ENCODE measurements at regions not wholly inside any gene's neighbourhood (a gene's known extent, or its start where the extent isn't known, plus 50 kb on each side); places are given as distances from the start of the nearest gene placed in this dataset.
"Not testable (repeated sequence)": the region's sequence is repeated elsewhere in the genome, so short reads cannot be mapped to it uniquely, and the experiment has no call there.

- no peak overlapping the region for H3K56ac ChIP-seq (ENCODE audit: low read length)
- no peak overlapping the region for H2AK5ac ChIP-seq (ENCODE audit: low read length)
- H3K36me3 ChIP-seq (ENCODE audit: control insufficient read depth, insufficient read depth, low read length): no peaks in the 10 kb centered on the region
- WGBS (ENCODE audit: extremely low coverage, insufficient coverage, low lambda C conversion rate): no CpG with 5 or more reads among the region's 2 CpGs
- no peak overlapping the region for H4K8ac ChIP-seq (ENCODE audit: low read depth, low read length)
- H3K4me1 ChIP-seq (ENCODE audit: control insufficient read depth, low read depth, low read length): no peaks in the 10 kb centered on the region
- H2BK15ac ChIP-seq (replicated peaks; ENCODE audit: low read depth): no peak overlapping the region
- no peak overlapping the region for H3K4me3 ChIP-seq (ENCODE audit: low read length)
- H3K18ac ChIP-seq (ENCODE audit: low read length): no peak overlapping the region
- no peaks in the 10 kb centered on the region for H3K27me3 ChIP-seq (ENCODE audit: insufficient read depth, low read length, poor library complexity)
- no peak overlapping the region for H2BK5ac ChIP-seq (ENCODE audit: low read length)
- H3K79me1 ChIP-seq (ENCODE audit: low read length): no peaks in the 10 kb centered on the region
- no peak overlapping the region for H3K23ac ChIP-seq (ENCODE audit: low read length)
- no peak for DNase-seq
- H2BK120ac ChIP-seq (ENCODE audit: low read depth, low read length): no peak overlapping the region
- H3K4me2 ChIP-seq (ENCODE audit: low read length): no peak overlapping the region
- H3K27ac ChIP-seq (ENCODE audit: low read depth, low read length): no peak overlapping the region
- H4K5ac ChIP-seq (ENCODE audit: low read length): no peak overlapping the region
- no peaks in the 10 kb centered on the region for H3K79me2 ChIP-seq (ENCODE audit: control insufficient read depth, insufficient read depth, low read length)
- H3K4ac ChIP-seq (ENCODE audit: low read depth, low read length): no peak overlapping the region
- H3K9ac ChIP-seq (ENCODE audit: low read length): no peak overlapping the region
Observed at GRCh38 chr5:101647861-101648260, 648.2 kb downstream of the SLCO4C1 start.

DNA sequence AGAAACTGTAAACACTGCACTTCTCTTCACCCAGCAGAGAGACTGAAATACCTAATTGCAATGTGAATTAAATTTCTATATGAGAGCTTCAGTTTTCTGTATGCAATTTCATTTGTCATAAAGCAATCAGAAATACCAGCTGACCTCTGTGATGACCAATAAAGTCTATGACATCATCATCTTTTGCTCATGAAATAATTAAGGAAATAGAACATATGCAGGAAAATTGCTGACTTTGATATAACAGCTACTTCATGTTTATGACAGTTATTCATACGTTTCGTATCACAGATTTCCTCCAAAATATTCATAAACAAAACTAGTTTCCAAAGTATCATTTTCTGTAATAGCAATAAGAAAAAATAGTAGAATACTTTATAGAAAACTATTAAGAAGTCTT, 652.3 kb downstream of the SLCO4C1 start:
- Histone ChIP-seq H3K56ac (ENCODE audit: low read length) (no peak overlapping the region), H3K23ac (ENCODE audit: low read length) (no peak overlapping the region), H3K9ac (ENCODE audit: low read length) (no peak overlapping the region), H3K18ac (ENCODE audit: low read length) (no peak overlapping the region), H3K79me2 (ENCODE audit: control insufficient read depth, insufficient read depth, low read length) (no peaks in the 10 kb centered on the region), H3K4me1 (ENCODE audit: control insufficient read depth, low read depth, low read length) (no peaks in the 10 kb centered on the region), H3K27me3 (ENCODE audit: insufficient read depth, low read length, poor library complexity) (no peaks in the 10 kb centered on the region), H3K27ac (ENCODE audit: low read depth, low read length) (no peak overlapping the region), H4K5ac (ENCODE audit: low read length) (no peak overlapping the region), H4K8ac (ENCODE audit: low read depth, low read length) (no peak overlapping the region), H2BK15ac (replicated peaks; ENCODE audit: low read depth) (no peak overlapping the region), H2BK120ac (ENCODE audit: low read depth, low read length) (no peak overlapping the region), H3K4me2 (ENCODE audit: low read length) (no peak overlapping the region), H3K4ac (ENCODE audit: low read depth, low read length) (no peak overlapping the region), H3K79me1 (ENCODE audit: low read length) (no peaks in the 10 kb centered on the region), H2AK5ac (ENCODE audit: low read length) (no peak overlapping the region), H2BK5ac (ENCODE audit: low read length) (no peak overlapping the region), H3K36me3 (ENCODE audit: control insufficient read depth, insufficient read depth, low read length) (no peaks in the 10 kb centered on the region), H3K4me3 (ENCODE audit: low read length) (no peak overlapping the region)
- no peak for DNase-seq
- no CpG with 5 or more reads among the region's 2 CpGs for WGBS (ENCODE audit: extremely low coverage, insufficient coverage, low lambda C conversion rate)

DNA sequence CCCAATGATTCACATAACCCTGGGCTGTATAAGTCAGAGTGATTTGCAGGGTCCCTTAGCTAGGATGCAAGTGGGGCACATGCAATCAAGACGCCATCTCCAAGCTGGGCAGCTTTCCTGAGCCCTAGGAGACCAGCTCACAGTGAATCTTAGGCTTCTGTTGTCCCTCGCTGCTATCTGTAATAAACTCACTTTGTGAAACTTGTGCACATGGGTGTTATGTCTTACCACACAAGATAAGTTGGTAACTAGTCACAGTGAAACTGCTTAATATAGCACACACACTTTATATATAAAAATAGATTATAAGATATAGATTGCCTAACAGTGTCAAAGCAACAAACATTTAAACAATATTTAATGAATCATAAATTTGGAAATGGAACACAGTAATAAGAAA, 658.5 kb downstream of the SLCO4C1 start:
- Histone ChIP-seq H3K56ac (ENCODE audit: low read length) (no peak overlapping the region), H3K23ac (ENCODE audit: low read length) (no peak overlapping the region), H4K5ac (ENCODE audit: low read length) (no peak overlapping the region), H3K18ac (ENCODE audit: low read length) (no peak overlapping the region), H3K27me3 (ENCODE audit: insufficient read depth, low read length, poor library complexity) (no peaks in the 10 kb centered on the region), H2AK5ac (ENCODE audit: low read length) (no peak overlapping the region), H3K9ac (ENCODE audit: low read length) (no peak overlapping the region), H3K27ac (ENCODE audit: low read depth, low read length) (no peak overlapping the region), H3K36me3 (ENCODE audit: control insufficient read depth, insufficient read depth, low read length) (no peaks in the 10 kb centered on the region), H3K4me2 (ENCODE audit: low read length) (no peak overlapping the region), H4K8ac (ENCODE audit: low read depth, low read length) (no peak overlapping the region), H2BK5ac (ENCODE audit: low read length) (no peak overlapping the region), H3K79me1 (ENCODE audit: low read length) (no peaks in the 10 kb centered on the region), H2BK15ac (replicated peaks; ENCODE audit: low read depth) (no peak overlapping the region), H3K4ac (ENCODE audit: low read depth, low read length) (no peak overlapping the region), H3K4me3 (ENCODE audit: low read length) (no peak overlapping the region), H3K79me2 (ENCODE audit: control insufficient read depth, insufficient read depth, low read length) (no peaks in the 10 kb centered on the region), H2BK120ac (ENCODE audit: low read depth, low read length) (no peak overlapping the region), H3K4me1 (ENCODE audit: control insufficient read depth, low read depth, low read length) (no peaks in the 10 kb centered on the region)
- no peak for DNase-seq
- no CpG with 5 or more reads among the region's 2 CpGs for WGBS (ENCODE audit: extremely low coverage, insufficient coverage, low lambda C conversion rate)

DNA sequence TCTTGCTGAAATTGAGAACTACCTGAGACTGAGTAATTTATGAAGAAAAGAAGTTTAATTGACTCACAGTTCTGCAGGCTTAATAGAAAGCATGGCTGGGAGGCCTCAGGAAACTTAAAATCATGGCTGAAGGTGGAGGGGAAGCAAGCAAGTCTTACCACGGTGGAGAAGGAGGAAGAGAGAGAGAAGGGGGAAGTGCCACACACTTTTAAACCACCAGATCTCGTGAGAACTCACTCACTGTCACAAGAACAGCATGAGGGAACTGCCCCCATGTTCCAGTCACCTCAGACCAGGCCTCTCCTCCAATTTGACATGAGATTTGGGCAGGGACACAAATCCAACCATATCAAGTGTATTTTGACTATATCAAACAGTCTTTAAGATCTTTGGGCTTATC, 668.3 kb downstream of the SLCO4C1 start:
- not testable (repeated sequence) for H3K36me3 ChIP-seq (ENCODE audit: control insufficient read depth, insufficient read depth, low read length); H2BK120ac ChIP-seq (ENCODE audit: low read depth, low read length); H3K56ac ChIP-seq (ENCODE audit: low read length); H3K4me1 ChIP-seq (ENCODE audit: control insufficient read depth, low read depth, low read length); DNase-seq; H2BK5ac ChIP-seq (ENCODE audit: low read length); H4K8ac ChIP-seq (ENCODE audit: low read depth, low read length); H3K79me2 ChIP-seq (ENCODE audit: control insufficient read depth, insufficient read depth, low read length); H3K23ac ChIP-seq (ENCODE audit: low read length); H3K79me1 ChIP-seq (ENCODE audit: low read length); H3K4me2 ChIP-seq (ENCODE audit: low read length); H2BK15ac ChIP-seq (replicated peaks; ENCODE audit: low read depth); H3K4ac ChIP-seq (ENCODE audit: low read depth, low read length); H3K27ac ChIP-seq (ENCODE audit: low read depth, low read length); H4K5ac ChIP-seq (ENCODE audit: low read length); H3K4me3 ChIP-seq (ENCODE audit: low read length); H2AK5ac ChIP-seq (ENCODE audit: low read length); H3K27me3 ChIP-seq (ENCODE audit: insufficient read depth, low read length, poor library complexity); H3K18ac ChIP-seq (ENCODE audit: low read length); H3K9ac ChIP-seq (ENCODE audit: low read length)
- WGBS (ENCODE audit: extremely low coverage, insufficient coverage, low lambda C conversion rate): no CpG with 5 or more reads among the region's 2 CpGs

GRCh38 chr5:101626572-101626971, 669.5 kb downstream of the SLCO4C1 start:
- Histone ChIP-seq H3K9ac (ENCODE audit: low read length) (no peak overlapping the region), H3K4ac (ENCODE audit: low read depth, low read length) (no peak overlapping the region), H3K4me3 (ENCODE audit: low read length) (no peak overlapping the region), H4K8ac (ENCODE audit: low read depth, low read length) (no peak overlapping the region), H4K5ac (ENCODE audit: low read length) (no peak overlapping the region), H2BK15ac (replicated peaks; ENCODE audit: low read depth) (no peak overlapping the region), H3K18ac (ENCODE audit: low read length) (no peak overlapping the region), H3K4me1 (ENCODE audit: control insufficient read depth, low read depth, low read length) (no peaks in the 10 kb centered on the region), H2BK5ac (ENCODE audit: low read length) (no peak overlapping the region), H3K79me1 (ENCODE audit: low read length) (no peaks in the 10 kb centered on the region), H3K27me3 (ENCODE audit: insufficient read depth, low read length, poor library complexity) (no peaks in the 10 kb centered on the region), H3K27ac (ENCODE audit: low read depth, low read length) (no peak overlapping the region), H3K4me2 (ENCODE audit: low read length) (no peak overlapping the region), H3K36me3 (ENCODE audit: control insufficient read depth, insufficient read depth, low read length) (no peaks in the 10 kb centered on the region), H2BK120ac (ENCODE audit: low read depth, low read length) (no peak overlapping the region), H2AK5ac (ENCODE audit: low read length) (no peak overlapping the region), H3K23ac (ENCODE audit: low read length) (no peak overlapping the region), H3K79me2 (ENCODE audit: control insufficient read depth, insufficient read depth, low read length) (no peaks in the 10 kb centered on the region), H3K56ac (ENCODE audit: low read length) (no peak overlapping the region)
- no CpG with 5 or more reads among the region's 1 CpG for whole genome bisulfite sequencing (ENCODE audit: extremely low coverage, insufficient coverage, low lambda C conversion rate)
- peak; percentile 24 for DNase-seq

DNA sequence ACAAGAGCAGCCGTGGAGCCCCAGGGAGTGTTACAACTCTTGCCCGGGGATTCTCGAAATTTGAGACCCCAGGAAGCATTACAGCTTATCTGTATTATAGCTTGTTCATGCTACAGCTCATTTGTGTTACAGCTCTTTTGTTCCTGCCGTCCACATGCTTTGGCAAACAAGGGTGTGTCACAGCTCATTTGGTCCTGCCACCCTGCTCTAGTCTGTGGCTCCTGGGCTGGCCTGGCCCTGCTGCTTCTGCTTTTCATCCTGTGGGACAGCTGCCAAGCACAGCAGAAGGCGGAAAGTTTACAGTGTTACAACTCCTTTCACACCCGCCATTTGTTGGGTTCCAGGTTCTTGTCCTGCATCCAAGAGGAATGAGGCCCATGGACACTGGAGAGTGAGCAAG, 685.0 kb downstream of the SLCO4C1 start:
- H3K18ac ChIP-seq (ENCODE audit: low read length): no peak overlapping the region
- no peak overlapping the region for H3K27ac ChIP-seq (ENCODE audit: low read depth, low read length)
- no peak overlapping the region for H4K8ac ChIP-seq (ENCODE audit: low read depth, low read length)
- H4K5ac ChIP-seq (ENCODE audit: low read length): no peak overlapping the region
- H3K4ac ChIP-seq (ENCODE audit: low read depth, low read length): no peak overlapping the region
- no peaks in the 10 kb centered on the region for H3K79me1 ChIP-seq (ENCODE audit: low read length)
- no peak overlapping the region for H2AK5ac ChIP-seq (ENCODE audit: low read length)
- no peak overlapping the region for H3K4me2 ChIP-seq (ENCODE audit: low read length)
- no peak overlapping the region for H2BK15ac ChIP-seq (replicated peaks; ENCODE audit: low read depth)
- no peaks in the 10 kb centered on the region for H3K36me3 ChIP-seq (ENCODE audit: control insufficient read depth, insufficient read depth, low read length)
- no peak overlapping the region for H3K4me3 ChIP-seq (ENCODE audit: low read length)
- H3K27me3 ChIP-seq (ENCODE audit: insufficient read depth, low read length, poor library complexity): no peaks in the 10 kb centered on the region
- no peak for DNase-seq
- no peak overlapping the region for H3K56ac ChIP-seq (ENCODE audit: low read length)
- WGBS (ENCODE audit: extremely low coverage, insufficient coverage, low lambda C conversion rate): no CpG with 5 or more reads among the region's 6 CpGs
- H2BK120ac ChIP-seq (ENCODE audit: low read depth, low read length): no peak overlapping the region
- H3K4me1 ChIP-seq (ENCODE audit: control insufficient read depth, low read depth, low read length): no peaks in the 10 kb centered on the region
- no peaks in the 10 kb centered on the region for H3K79me2 ChIP-seq (ENCODE audit: control insufficient read depth, insufficient read depth, low read length)
- no peak overlapping the region for H2BK5ac ChIP-seq (ENCODE audit: low read length)
- H3K23ac ChIP-seq (ENCODE audit: low read length): no peak overlapping the region
- no peak overlapping the region for H3K9ac ChIP-seq (ENCODE audit: low read length)

Data from mesendoderm (in vitro differentiated cells).